ENCODE measurements at regions not wholly inside any gene's neighbourhood (a gene's known extent, or its start where the extent isn't known, plus 50 kb on each side); places are given as distances from the start of the nearest gene placed in this dataset.
A peak's percentile ranks its signal among the peaks of the same experiment; 100 is the strongest.

- DNase-seq (ENCODE audit: low read depth), result no peak
Measured at GRCh38 chr22:25350551-25350971, 131.1 kb downstream of the CRYBB2 start.

- no peak for DNase-seq (ENCODE audit: low read depth)
Measured at GRCh38 chr22:25351631-25352293, 132.3 kb downstream of the CRYBB2 start.

GRCh38 chr22:25352294-25352680 lies 132.8 kb downstream of the CRYBB2 start:
- no peak for DNase-seq (ENCODE audit: low read depth)

GRCh38 chr22:25353516-25354445 lies 134.3 kb downstream of the CRYBB2 start:
- DNase-seq (ENCODE audit: low read depth), result no peak

- DNase-seq (ENCODE audit: low read depth), result no peak
Measured at GRCh38 chr22:25354456-25354855, 135.0 kb downstream of the CRYBB2 start.

GRCh38 chr22:25357132-25357455 lies 137.7 kb downstream of the CRYBB2 start:
- DNase-seq (ENCODE audit: low read depth), result no peak

- no peak for DNase-seq (ENCODE audit: low read depth)
Measured at GRCh38 chr22:25357606-25358420, 138.4 kb downstream of the CRYBB2 start.

GRCh38 chr22:25358421-25359170 lies 139.2 kb downstream of the CRYBB2 start:
- DNase-seq (ENCODE audit: low read depth), result no peak

- DNase-seq (ENCODE audit: low read depth), result no peak
Measured at GRCh38 chr22:25359601-25360261, 140.3 kb downstream of the CRYBB2 start.

GRCh38 chr22:25360411-25360810 lies 141.0 kb downstream of the CRYBB2 start:
- no peak for DNase-seq (ENCODE audit: low read depth)

- DNase-seq (ENCODE audit: low read depth), result no peak
Measured at GRCh38 chr22:25360891-25361645, 141.6 kb downstream of the CRYBB2 start.

- no peak for DNase-seq (ENCODE audit: low read depth)
Measured at GRCh38 chr22:25361899-25362214, 142.4 kb downstream of the CRYBB2 start.

- peak; percentile 46 for DNase-seq (ENCODE audit: low read depth)
Measured at GRCh38 chr22:25362215-25362882, 142.9 kb downstream of the CRYBB2 start.

- no peak for DNase-seq (ENCODE audit: low read depth)
Measured at GRCh38 chr22:25362883-25363240, 143.4 kb downstream of the CRYBB2 start.

GRCh38 chr22:25363474-25363873 lies 144.0 kb downstream of the CRYBB2 start:
- DNase-seq (ENCODE audit: low read depth), result no peak

GRCh38 chr22:25364281-25364680 lies 144.8 kb downstream of the CRYBB2 start:
- DNase-seq (ENCODE audit: low read depth), result no peak

- DNase-seq (ENCODE audit: low read depth), result no peak
Measured at GRCh38 chr22:25364736-25365241, 145.3 kb downstream of the CRYBB2 start.

GRCh38 chr22:25365491-25366261 lies 146.2 kb downstream of the CRYBB2 start:
- DNase-seq (ENCODE audit: low read depth), result no peak

- no peak for DNase-seq (ENCODE audit: low read depth)
Measured at GRCh38 chr22:25366408-25366807, 147.0 kb downstream of the CRYBB2 start.
